Right atrium auricular region (tissue), 2 donors: ENCODE measurements at regions not wholly inside any gene's neighbourhood (a gene's known extent, or its start where the extent isn't known, plus 50 kb on each side); places are given as distances from the start of the nearest gene placed in this dataset.

ENCODE experiments used
- DNase-seq: peaks from one replicate; pipeline ENCODE4 v3.0.0-alpha.2; 2019; ENCODE audit warnings: low spot score
- H3K27ac ChIP-seq, 2 donors: fragments of 200-600 bp; sonication (generic); 1 replicate in 1 of 2; 2 replicates in 1 of 2; pipeline ENCODE4 v1.5.1; 2016 to 2019
- H3K27me3 ChIP-seq, 2 donors: fragments of 200-600 bp; sonication (generic); one replicate each; pipeline versions ENCODE4 v1.5.1 to v1.6.0; 2017 to 2019
- H3K36me3 ChIP-seq: fragments of 200-600 bp; sonication (generic); one replicate; pipeline ENCODE4 v1.5.1; 2016
- H3K4me1 ChIP-seq, 2 donors: fragments of 200-600 bp; sonication (generic); one replicate each; pipeline versions ENCODE4 v1.5.1 to v1.6.0; 2017 to 2019
- H3K4me3 ChIP-seq, 2 donors: fragments of 200-600 bp; sonication (generic); 1 replicate in 1 of 2; 2 replicates in 1 of 2; pipeline ENCODE4 v1.5.1; 2017 to 2019; ENCODE audit warnings: mild to moderate bottlenecking in 1 of 2, moderate library complexity in 1 of 2
- H3K9me3 ChIP-seq, 2 donors: fragments of 200-600 bp; sonication (generic); one replicate each; pipeline ENCODE4 v1.5.1; 2019
- CTCF ChIP-seq, 2 donors: fragments of 200-600 bp; sonication (generic); IDR thresholded peaks; one replicate each; pipeline ENCODE4 v1.5.1; 2019; ENCODE audit warnings: antibody characterized with exemption in 2 of 2

GRCh38 chr3:13951184-13951583 is 71.3 kb upstream of the WNT7A start:
- Histone ChIP-seq H3K4me3 (no peak overlapping the region), H3K4me1 (no peaks in the 10 kb centered on the region), H3K9me3 (peaks cover 0 to 12% of the 10 kb centered on the region in 2 donors), H3K36me3 (no peaks in the 10 kb centered on the region), H3K27ac (no peak overlapping the region), H3K27me3 (no peaks in the 10 kb centered on the region)
- TF ChIP-seq CTCF (IDR thresholded peaks at IDR 0.05), result no peak
- no peak for DNase-seq

- H3K27me3 ChIP-seq, result no peaks in the 10 kb centered on the region
- DNase-seq, result no peak
- no peaks in the 10 kb centered on the region for H3K4me1 ChIP-seq
- no peak overlapping the region for H3K4me3 ChIP-seq
- no peak for TF ChIP-seq CTCF (IDR thresholded peaks at IDR 0.05)
- peaks cover 0 to 21% of the 10 kb centered on the region in 2 donors for H3K9me3 ChIP-seq
- H3K36me3 ChIP-seq, result no peaks in the 10 kb centered on the region
- no peak overlapping the region for H3K27ac ChIP-seq
Observed at GRCh38 chr3:13950042-13950441, 70.2 kb upstream of the WNT7A start.

GRCh38 chr3:13947912-13948311 is 68.0 kb upstream of the WNT7A start:
- no peak overlapping the region for H3K27ac ChIP-seq
- peaks cover 0 to 37% of the 10 kb centered on the region in 2 donors for H3K9me3 ChIP-seq
- H3K4me3 ChIP-seq, result no peak overlapping the region
- H3K36me3 ChIP-seq, result no peaks in the 10 kb centered on the region
- H3K4me1 ChIP-seq, result no peaks in the 10 kb centered on the region
- no peak for TF ChIP-seq CTCF (IDR thresholded peaks at IDR 0.05)
- no peak for DNase-seq
- H3K27me3 ChIP-seq, result no peaks in the 10 kb centered on the region

GRCh38 chr3:13939206-13939605 is 59.3 kb upstream of the WNT7A start:
- peaks cover 0 to 13% of the 10 kb centered on the region in 2 donors for H3K9me3 ChIP-seq
- DNase-seq, result no peak
- no peaks in the 10 kb centered on the region for H3K36me3 ChIP-seq
- no peaks in the 10 kb centered on the region for H3K4me1 ChIP-seq
- H3K27me3 ChIP-seq, result no peaks in the 10 kb centered on the region
- no peak overlapping the region for H3K27ac ChIP-seq
- no peak overlapping the region for H3K4me3 ChIP-seq
- no peak for TF ChIP-seq CTCF (IDR thresholded peaks at IDR 0.05)

- H3K9me3 ChIP-seq, result no peaks in the 10 kb centered on the region
- no peak overlapping the region for H3K4me3 ChIP-seq
- H3K27ac ChIP-seq, result no peak overlapping the region
- TF ChIP-seq CTCF (IDR thresholded peaks at IDR 0.05), result no peak
- H3K4me1 ChIP-seq, result peaks cover 0 to 3% of the 10 kb centered on the region in 2 donors
- H3K36me3 ChIP-seq, result no peaks in the 10 kb centered on the region
- DNase-seq, result no peak
- no peaks in the 10 kb centered on the region for H3K27me3 ChIP-seq
Observed at GRCh38 chr3:13937131-13937530, 57.3 kb upstream of the WNT7A start.

- Histone ChIP-seq H3K4me1 (peaks cover 0 to 3% of the 10 kb centered on the region in 2 donors), H3K27ac (no peak overlapping the region), H3K4me3 (no peak overlapping the region), H3K27me3 (no peaks in the 10 kb centered on the region), H3K9me3 (no peaks in the 10 kb centered on the region), H3K36me3 (no peaks in the 10 kb centered on the region)
- no peak for TF ChIP-seq CTCF (IDR thresholded peaks at IDR 0.05)
- no peak for DNase-seq
Observed at GRCh38 chr3:13935494-13936094, 55.7 kb upstream of the WNT7A start.
